ENCODE measurements at regions not wholly inside any gene's neighbourhood (a gene's known extent, or its start where the extent isn't known, plus 50 kb on each side); places are given as distances from the start of the nearest gene placed in this dataset.

- H3K27ac Mint-ChIP-seq (ENCODE audit: unreplicated experiment) = no peak overlapping the region
- Histone ChIP-seq H3K9me3 (ENCODE audit: insufficient read depth, low read depth, low read length) (no peaks in the 10 kb centered on the region), H3K4me1 (ENCODE audit: insufficient read depth, low read length) (no peaks in the 10 kb centered on the region), H3K4me2 (ENCODE audit: low read length) (no peak overlapping the region), H3K27ac (ENCODE audit: low read depth, low read length) (no peak overlapping the region), H3K79me2 (ENCODE audit: insufficient read depth, low read length) (no peaks in the 10 kb centered on the region), H3K9ac (ENCODE audit: low read length) (no peak overlapping the region), H2AFZ (ENCODE audit: low read depth, low read length) (no peak overlapping the region), H3K36me3 (ENCODE audit: insufficient read depth, low read length) (no peaks in the 10 kb centered on the region), H3K27me3 (ENCODE audit: insufficient read depth, low read length) (peaks cover 20% of the 10 kb centered on the region), H3K4me3 (ENCODE audit: insufficient read depth, low read depth, low read length) (no peak overlapping the region), H4K20me1 (ENCODE audit: insufficient read depth, low read length) (no peaks in the 10 kb centered on the region)
- no peaks in the 10 kb centered on the region for H3K4me1 Mint-ChIP-seq (ENCODE audit: low read depth, unreplicated experiment)
- no peaks in the 10 kb centered on the region for H3K36me3 Mint-ChIP-seq (ENCODE audit: low read depth, unreplicated experiment)
- FAIRE-seq (no peak), DNase-seq (ENCODE audit: low read depth) (no peak)
- H3K27me3 Mint-ChIP-seq (ENCODE audit: low read depth, unreplicated experiment) = peaks cover 4% of the 10 kb centered on the region
- TF ChIP-seq CTCF (IDR thresholded peaks at IDR 0.05; ENCODE audit: insufficient read depth, low read depth, low read length) = no peak
- TF ChIP-seq EZH2 (IDR thresholded peaks at IDR 0.05; ENCODE audit: insufficient read depth, low read length) = no peak
- no peak overlapping the region for H3K4me3 Mint-ChIP-seq (ENCODE audit: unreplicated experiment)
- no peaks in the 10 kb centered on the region for H3K9me3 Mint-ChIP-seq (ENCODE audit: unreplicated experiment)
These were observed 107.2 kb upstream of the RASGRP1 start for GRCh38 chr15:38671675-38672254.

- Histone ChIP-seq H3K36me3 (ENCODE audit: insufficient read depth, low read length) (no peaks in the 10 kb centered on the region), H2AFZ (ENCODE audit: low read depth, low read length) (no peak overlapping the region), H3K4me2 (ENCODE audit: low read length) (no peak overlapping the region), H3K9ac (ENCODE audit: low read length) (no peak overlapping the region), H3K4me1 (ENCODE audit: insufficient read depth, low read length) (no peaks in the 10 kb centered on the region), H4K20me1 (ENCODE audit: insufficient read depth, low read length) (no peaks in the 10 kb centered on the region), H3K4me3 (ENCODE audit: insufficient read depth, low read depth, low read length) (no peak overlapping the region), H3K9me3 (ENCODE audit: insufficient read depth, low read depth, low read length) (no peaks in the 10 kb centered on the region), H3K27me3 (ENCODE audit: insufficient read depth, low read length) (peaks cover 18% of the 10 kb centered on the region), H3K27ac (ENCODE audit: low read depth, low read length) (no peak overlapping the region), H3K79me2 (ENCODE audit: insufficient read depth, low read length) (no peaks in the 10 kb centered on the region)
- Mint-ChIP-seq H3K36me3 (ENCODE audit: low read depth, unreplicated experiment) (no peaks in the 10 kb centered on the region), H3K9me3 (ENCODE audit: unreplicated experiment) (no peaks in the 10 kb centered on the region), H3K27me3 (ENCODE audit: low read depth, unreplicated experiment) (peaks cover 2% of the 10 kb centered on the region), H3K4me3 (ENCODE audit: unreplicated experiment) (no peak overlapping the region), H3K4me1 (ENCODE audit: low read depth, unreplicated experiment) (no peaks in the 10 kb centered on the region), H3K27ac (ENCODE audit: unreplicated experiment) (no peak overlapping the region)
- FAIRE-seq = no peak
- no peak for DNase-seq (ENCODE audit: low read depth)
- TF ChIP-seq EZH2 (IDR thresholded peaks at IDR 0.05; ENCODE audit: insufficient read depth, low read length) = no peak
- no peak for TF ChIP-seq CTCF (IDR thresholded peaks at IDR 0.05; ENCODE audit: insufficient read depth, low read depth, low read length)
These were observed 107.7 kb upstream of the RASGRP1 start for GRCh38 chr15:38672273-38672672.

GRCh38 chr15:38672814-38673670 lies 108.4 kb upstream of the RASGRP1 start:
- peaks cover 18% of the 10 kb centered on the region for H3K27me3 ChIP-seq (ENCODE audit: insufficient read depth, low read length)
- no peak overlapping the region for H3K27ac ChIP-seq (ENCODE audit: low read depth, low read length)

More at GRCh38 chr15:38672814-38673670, 108.4 kb upstream of the RASGRP1 start:
- no peak overlapping the region for H3K9ac ChIP-seq (ENCODE audit: low read length)
- H3K79me2 ChIP-seq (ENCODE audit: insufficient read depth, low read length) = no peaks in the 10 kb centered on the region
- Mint-ChIP-seq H3K36me3 (ENCODE audit: low read depth, unreplicated experiment) (no peaks in the 10 kb centered on the region), H3K27me3 (ENCODE audit: low read depth, unreplicated experiment) (peaks cover 2% of the 10 kb centered on the region), H3K4me3 (ENCODE audit: unreplicated experiment) (no peak overlapping the region), H3K9me3 (ENCODE audit: unreplicated experiment) (no peaks in the 10 kb centered on the region), H3K4me1 (ENCODE audit: low read depth, unreplicated experiment) (no peaks in the 10 kb centered on the region), H3K27ac (ENCODE audit: unreplicated experiment) (no peak overlapping the region)
- no peak for FAIRE-seq
- H3K9me3 ChIP-seq (ENCODE audit: insufficient read depth, low read depth, low read length) = no peaks in the 10 kb centered on the region
- H3K36me3 ChIP-seq (ENCODE audit: insufficient read depth, low read length) = no peaks in the 10 kb centered on the region
- H3K4me2 ChIP-seq (ENCODE audit: low read length) = no peak overlapping the region
- H4K20me1 ChIP-seq (ENCODE audit: insufficient read depth, low read length) = no peaks in the 10 kb centered on the region
- no peak overlapping the region for H3K4me3 ChIP-seq (ENCODE audit: insufficient read depth, low read depth, low read length)
- no peaks in the 10 kb centered on the region for H3K4me1 ChIP-seq (ENCODE audit: insufficient read depth, low read length)
- DNase-seq (ENCODE audit: low read depth) = no peak
- TF ChIP-seq EZH2 (IDR thresholded peaks at IDR 0.05; ENCODE audit: insufficient read depth, low read length) = no peak
- no peak overlapping the region for H2AFZ ChIP-seq (ENCODE audit: low read depth, low read length)
